HL-60 (cell line): ENCODE measurements at regions not wholly inside any gene's neighbourhood (a gene's known extent, or its start where the extent isn't known, plus 50 kb on each side); places are given as distances from the start of the nearest gene placed in this dataset.

Source experiments
- DNase-seq, 2 experiments: peaks; one replicate each; pipeline ENCODE4 v3.0.0-alpha.2; 2010 to 2020; ENCODE audit warnings: low read depth in 1 of 2, low spot score in 1 of 2
- H3K27ac ChIP-seq: fragments of 250-450 bp; sonication (Bioruptor Pico); replicated peaks from 2 replicates; pipeline ENCODE4 v1.5.1; 2020; ENCODE audit warnings: mild to moderate bottlenecking, moderate library complexity
- H3K27me3 ChIP-seq: fragments of 250-450 bp; sonication (Bioruptor Pico); 2 replicates; pipeline ENCODE4 v1.5.1; 2021; ENCODE audit warnings: mild to moderate bottlenecking, moderate library complexity; ENCODE audit not compliant: insufficient read depth, poor library complexity, severe bottlenecking
- H3K4me3 ChIP-seq: replicated peaks from 2 replicates; pipeline ENCODE4 v1.5.1; 2011; ENCODE audit warnings: mild to moderate bottlenecking, control low read depth, low read length; ENCODE audit not compliant: insufficient read depth
- CTCF ChIP-seq: IDR thresholded peaks from one replicate; pipeline ENCODE4 v1.5.1; 2011; ENCODE audit warnings: low read length, control low read depth, inconsistent platforms; ENCODE audit not compliant: insufficient read depth
- GABPA ChIP-seq: IDR thresholded peaks from 2 replicates; pipeline ENCODE4 v1.6.1; 2012; ENCODE audit warnings: low read depth
- POLR2AphosphoS5 ChIP-seq: IDR thresholded peaks from 2 replicates; pipeline ENCODE4 v1.6.1; 2012; ENCODE audit warnings: low read depth
- REST ChIP-seq: IDR thresholded peaks from 2 replicates; pipeline ENCODE4 v1.6.1; 2012; ENCODE audit warnings: low read depth; ENCODE audit not compliant: insufficient replicate concordance
- SPI1 ChIP-seq: IDR thresholded peaks from 2 replicates; pipeline ENCODE4 v1.6.1; 2012; ENCODE audit warnings: low read depth, mild to moderate bottlenecking, borderline replicate concordance

- TF ChIP-seq SPI1: no peak
- TF ChIP-seq POLR2AphosphoS5: no peak
- TF ChIP-seq CTCF: no peak
- TF ChIP-seq REST: no peak
- no peak for TF ChIP-seq GABPA
- H3K27ac ChIP-seq: no peak overlapping the region
- peaks cover 5% of the 10 kb centered on the region for H3K27me3 ChIP-seq
- no peak overlapping the region for H3K4me3 ChIP-seq
- no peak for DNase-seq
Measured at GRCh38 chr16:50878536-50878935, 136.7 kb downstream of the CYLD start.

GRCh38 chr16:50876263-50876662 is 134.4 kb downstream of the CYLD start:
- TF ChIP-seq SPI1: no peak
- no peak for TF ChIP-seq CTCF
- TF ChIP-seq GABPA: no peak
- TF ChIP-seq REST: no peak
- TF ChIP-seq POLR2AphosphoS5: no peak
- Histone ChIP-seq H3K27me3 (peaks cover 5% of the 10 kb centered on the region), H3K27ac (no peak overlapping the region), H3K4me3 (no peak overlapping the region)
- no peak for DNase-seq

GRCh38 chr16:50868577-50868976 is 126.7 kb downstream of the CYLD start:
- H3K27me3 ChIP-seq: no peaks in the 10 kb centered on the region
- TF ChIP-seq REST (no peak), CTCF (no peak), GABPA (no peak), POLR2AphosphoS5 (no peak), SPI1 (no peak)
- DNase-seq: no peak
- H3K27ac ChIP-seq: no peak overlapping the region
- H3K4me3 ChIP-seq: no peak overlapping the region
